ENCODE measurements at regions not wholly inside any gene's neighbourhood (a gene's known extent, or its start where the extent isn't known, plus 50 kb on each side); places are given as distances from the start of the nearest gene placed in this dataset.
"Not testable (repeated sequence)": the region's sequence is repeated elsewhere in the genome, so short reads cannot be mapped to it uniquely, and the experiment has no call there.

- Histone ChIP-seq H3K36me3 (ENCODE audit: insufficient read depth, low read length) (no peaks in the 10 kb centered on the region), H3K9ac (ENCODE audit: low read depth, low read length) (no peak overlapping the region), H3K4me1 (ENCODE audit: insufficient read depth, low read length) (no peaks in the 10 kb centered on the region), H3K9me3 (ENCODE audit: control insufficient read depth, insufficient read depth, low read length) (no peaks in the 10 kb centered on the region)
These were observed 94.4 kb upstream of the SIX2 start for GRCh38 chr2:45103351-45104345.

- Histone ChIP-seq H3K4me1 (ENCODE audit: insufficient read depth, low read length) (no peaks in the 10 kb centered on the region), H3K9me3 (ENCODE audit: control insufficient read depth, insufficient read depth, low read length) (no peaks in the 10 kb centered on the region), H3K36me3 (ENCODE audit: insufficient read depth, low read length) (no peaks in the 10 kb centered on the region), H3K9ac (ENCODE audit: low read depth, low read length) (no peak overlapping the region)
These were observed 93.4 kb upstream of the SIX2 start for GRCh38 chr2:45102579-45103117.

GRCh38 chr2:45102141-45102540 is 92.9 kb upstream of the SIX2 start:
- Histone ChIP-seq H3K4me1 (ENCODE audit: insufficient read depth, low read length) (no peaks in the 10 kb centered on the region), H3K9ac (ENCODE audit: low read depth, low read length) (no peak overlapping the region), H3K9me3 (ENCODE audit: control insufficient read depth, insufficient read depth, low read length) (no peaks in the 10 kb centered on the region), H3K36me3 (ENCODE audit: insufficient read depth, low read length) (no peaks in the 10 kb centered on the region)

DNA sequence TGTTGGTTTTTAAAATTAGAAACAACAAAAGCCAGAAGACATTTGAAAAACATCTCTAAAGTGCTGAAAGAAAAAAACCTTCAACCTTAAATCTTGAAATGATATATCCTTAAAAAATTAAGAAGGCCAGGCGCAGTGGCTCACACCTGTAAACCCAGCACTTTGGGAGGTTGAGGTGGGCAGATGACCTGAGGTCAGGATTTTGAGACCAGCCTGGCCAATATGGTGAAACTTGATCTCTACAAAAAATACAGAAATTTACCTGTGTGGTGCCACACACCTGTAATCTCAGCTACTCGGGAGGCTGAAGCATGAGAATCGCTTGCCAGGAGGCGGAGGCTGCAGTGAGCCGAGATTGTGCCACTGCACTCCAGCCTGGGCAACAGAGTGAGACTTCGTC is 87.7 kb upstream of the SIX2 start:
- H3K4me1 ChIP-seq (ENCODE audit: insufficient read depth, low read length), result no peaks in the 10 kb centered on the region; the same call in 1 of the 2 replicates
- H3K36me3 ChIP-seq (ENCODE audit: insufficient read depth, low read length), result no peaks in the 10 kb centered on the region
- H3K9me3 ChIP-seq (ENCODE audit: control insufficient read depth, insufficient read depth, low read length), result no peaks in the 10 kb centered on the region

GRCh38 chr2:45096038-45096437 is 86.8 kb upstream of the SIX2 start:
- H3K4me1 ChIP-seq (ENCODE audit: insufficient read depth, low read length); H3K9me3 ChIP-seq (ENCODE audit: control insufficient read depth, insufficient read depth, low read length); H3K9ac ChIP-seq (ENCODE audit: low read depth, low read length); H3K36me3 ChIP-seq (ENCODE audit: insufficient read depth, low read length): not testable (repeated sequence)

More for the DNA sequence above, 87.7 kb upstream of the SIX2 start:
- H3K9ac ChIP-seq (ENCODE audit: low read depth, low read length), result no peak overlapping the region

- Histone ChIP-seq H3K4me1 (ENCODE audit: insufficient read depth, low read length) (peaks cover 2% of the 10 kb centered on the region; the same call in 1 of the 2 replicates), H3K9me3 (ENCODE audit: control insufficient read depth, insufficient read depth, low read length) (no peaks in the 10 kb centered on the region), H3K9ac (ENCODE audit: low read depth, low read length) (no peak overlapping the region), H3K36me3 (ENCODE audit: insufficient read depth, low read length) (no peaks in the 10 kb centered on the region)
These were observed 84.4 kb upstream of the SIX2 start for GRCh38 chr2:45093663-45094062.

- Histone ChIP-seq H3K4me1 (ENCODE audit: insufficient read depth, low read length) (peaks cover 2% of the 10 kb centered on the region; the same call in 1 of the 2 replicates), H3K9me3 (ENCODE audit: control insufficient read depth, insufficient read depth, low read length) (no peaks in the 10 kb centered on the region), H3K9ac (ENCODE audit: low read depth, low read length) (no peak overlapping the region), H3K36me3 (ENCODE audit: insufficient read depth, low read length) (no peaks in the 10 kb centered on the region)
These were observed 83.9 kb upstream of the SIX2 start for GRCh38 chr2:45093181-45093580.

- H3K9ac ChIP-seq (ENCODE audit: low read depth, low read length), result no peak overlapping the region
- peaks cover 2% of the 10 kb centered on the region; the same call in 1 of the 2 replicates for H3K4me1 ChIP-seq (ENCODE audit: insufficient read depth, low read length)
- no peaks in the 10 kb centered on the region for H3K9me3 ChIP-seq (ENCODE audit: control insufficient read depth, insufficient read depth, low read length)
- no peaks in the 10 kb centered on the region for H3K36me3 ChIP-seq (ENCODE audit: insufficient read depth, low read length)
These were observed 80.5 kb upstream of the SIX2 start for GRCh38 chr2:45089554-45090261.

DNA sequence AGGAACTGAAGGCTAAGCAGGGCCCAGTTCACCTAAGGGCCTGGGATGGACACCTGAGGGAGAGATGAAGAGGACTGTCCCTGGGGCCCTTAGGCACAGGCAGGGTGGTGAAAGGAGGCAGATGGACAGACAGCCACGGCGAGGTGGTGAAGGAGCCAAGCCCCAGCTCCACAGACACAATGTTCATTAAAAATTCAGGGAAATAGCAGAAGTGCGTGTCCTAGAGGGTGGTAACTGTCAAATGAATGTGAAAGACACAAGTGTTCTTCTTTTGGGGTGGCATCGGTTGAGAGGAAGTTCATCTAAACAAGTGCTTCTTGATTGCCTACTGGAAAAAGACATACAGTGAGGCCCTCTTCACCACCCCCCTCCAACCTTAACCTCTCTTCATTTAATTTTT is 76.2 kb upstream of the SIX2 start:
- Histone ChIP-seq H3K4me1 (ENCODE audit: insufficient read depth, low read length) (no peaks in the 10 kb centered on the region), H3K9me3 (ENCODE audit: control insufficient read depth, insufficient read depth, low read length) (no peaks in the 10 kb centered on the region), H3K36me3 (ENCODE audit: insufficient read depth, low read length) (no peaks in the 10 kb centered on the region), H3K9ac (ENCODE audit: low read depth, low read length) (no peak overlapping the region)

DNA sequence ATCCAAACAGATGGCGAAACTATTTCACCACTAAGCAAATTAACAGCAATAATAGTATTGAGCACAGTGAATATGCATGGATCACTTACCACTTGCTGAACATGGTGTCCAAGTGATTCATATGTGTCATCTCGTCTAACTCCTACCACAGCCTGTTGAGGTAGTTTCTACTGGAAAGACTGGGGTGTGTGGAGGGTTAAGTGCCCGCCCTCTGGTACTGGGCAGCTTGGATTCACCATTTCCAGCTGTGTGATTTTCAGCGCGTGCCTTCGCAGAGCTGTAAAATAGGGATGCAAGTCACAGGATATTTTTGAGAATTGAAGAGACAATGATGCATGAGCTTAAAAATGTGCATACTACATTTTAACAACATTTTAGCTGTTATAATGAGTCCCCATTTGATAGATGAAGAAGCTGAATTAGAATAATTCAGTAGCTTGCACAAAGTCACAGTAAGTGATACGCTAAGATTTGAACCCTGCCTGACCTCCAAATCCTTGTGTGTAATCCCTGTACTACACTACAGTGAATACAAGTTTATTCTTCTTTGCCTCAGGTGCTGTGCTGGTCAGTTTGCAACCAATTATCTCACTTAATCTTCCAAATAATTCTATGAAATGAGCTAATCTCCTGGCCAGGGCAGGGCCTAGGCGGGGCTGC is 75.2 kb upstream of the SIX2 start:
- H3K4me1 ChIP-seq (ENCODE audit: insufficient read depth, low read length), result no peaks in the 10 kb centered on the region
- no peaks in the 10 kb centered on the region for H3K9me3 ChIP-seq (ENCODE audit: control insufficient read depth, insufficient read depth, low read length)
- H3K36me3 ChIP-seq (ENCODE audit: insufficient read depth, low read length), result no peaks in the 10 kb centered on the region
- H3K9ac ChIP-seq (ENCODE audit: low read depth, low read length), result no peak overlapping the region

DNA sequence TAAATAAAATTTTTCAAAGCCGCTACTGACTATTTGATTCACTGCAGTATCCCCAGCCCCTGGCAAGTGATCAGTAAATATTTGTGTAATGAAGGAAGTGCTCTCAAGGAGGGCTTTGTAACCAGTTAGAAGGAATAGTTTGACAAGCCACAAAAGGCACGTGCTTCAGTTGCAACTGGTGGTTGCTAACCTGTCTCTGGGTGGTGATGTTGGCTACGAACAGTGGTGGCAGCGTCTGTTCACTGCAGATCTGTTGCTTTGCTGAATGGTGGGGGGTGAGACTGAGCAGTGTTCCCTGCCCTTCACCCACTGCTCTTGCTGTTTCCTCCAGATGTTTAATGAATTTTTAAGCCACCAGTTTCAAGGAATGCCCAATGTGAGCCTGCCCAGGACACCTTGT is 73.9 kb upstream of the SIX2 start:
- Histone ChIP-seq H3K9ac (ENCODE audit: low read depth, low read length) (no peak overlapping the region), H3K4me1 (ENCODE audit: insufficient read depth, low read length) (no peaks in the 10 kb centered on the region), H3K9me3 (ENCODE audit: control insufficient read depth, insufficient read depth, low read length) (no peaks in the 10 kb centered on the region), H3K36me3 (ENCODE audit: insufficient read depth, low read length) (no peaks in the 10 kb centered on the region)

DNA sequence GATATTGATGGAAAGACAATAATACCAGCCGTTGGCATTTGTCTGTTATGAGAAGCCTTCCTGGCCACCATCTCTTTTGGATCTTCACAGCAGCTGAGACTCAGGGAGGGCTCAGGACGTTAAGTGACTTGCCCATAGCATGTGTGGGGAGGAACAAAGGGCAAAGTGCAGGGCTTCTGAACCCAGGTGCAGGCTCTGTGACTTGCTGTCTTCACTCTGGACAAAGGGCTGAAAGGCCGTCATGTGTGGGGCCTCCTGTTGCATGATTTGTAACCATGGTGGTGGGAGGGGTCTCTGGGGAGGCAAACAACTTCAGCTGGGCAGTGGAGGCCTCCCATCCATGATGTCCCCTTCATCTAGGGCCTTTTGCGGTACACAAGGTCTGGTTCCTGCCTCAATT is 65.5 kb upstream of the SIX2 start:
- H3K9ac ChIP-seq (ENCODE audit: low read depth, low read length), result no peak overlapping the region
- H3K9me3 ChIP-seq (ENCODE audit: control insufficient read depth, insufficient read depth, low read length), result no peaks in the 10 kb centered on the region
- H3K36me3 ChIP-seq (ENCODE audit: insufficient read depth, low read length), result no peaks in the 10 kb centered on the region
- H3K4me1 ChIP-seq (ENCODE audit: insufficient read depth, low read length), result 0 out of 2 replicates have a peak, but pooled peaks cover 2% of the 10 kb centered on the region

- Histone ChIP-seq H3K9ac (ENCODE audit: low read depth, low read length) (no peak overlapping the region), H3K4me1 (ENCODE audit: insufficient read depth, low read length) (peaks cover 10% of the 10 kb centered on the region; the same call in 1 of the 2 replicates), H3K36me3 (ENCODE audit: insufficient read depth, low read length) (no peaks in the 10 kb centered on the region), H3K9me3 (ENCODE audit: control insufficient read depth, insufficient read depth, low read length) (no peaks in the 10 kb centered on the region)
These were observed 63.6 kb upstream of the SIX2 start for GRCh38 chr2:45072862-45073237.
